ENCODE measurements at regions not wholly inside any gene's neighbourhood (a gene's known extent, or its start where the extent isn't known, plus 50 kb on each side); places are given as distances from the start of the nearest gene placed in this dataset.

- H3K9me3 ChIP-seq (ENCODE audit: insufficient read depth, low read depth, low read length): 0 out of 2 replicates have a peak, but pooled peaks cover 2% of the 10 kb centered on the region
- no peaks in the 10 kb centered on the region for H3F3A ChIP-seq (ENCODE audit: low read depth)
- H3K4me1 ChIP-seq (ENCODE audit: insufficient read depth, low read length, poor library complexity, severe bottlenecking): no peaks in the 10 kb centered on the region
- H4K20me1 ChIP-seq (ENCODE audit: insufficient read depth, low read length, poor library complexity, severe bottlenecking): no peaks in the 10 kb centered on the region
- TF ChIP-seq EZH2phosphoT487 (IDR thresholded peaks at IDR 0.05; ENCODE audit: borderline replicate concordance) (no peak), CTCF (conservative IDR thresholded peaks at IDR 0.05; ENCODE audit: low read length) (no peak)
- H3K27me3 ChIP-seq (ENCODE audit: insufficient read depth, low read length, poor library complexity, severe bottlenecking): no peaks in the 10 kb centered on the region
- no peak overlapping the region for H3K4me3 ChIP-seq (ENCODE audit: low read length, poor library complexity, severe bottlenecking)
- no peaks in the 10 kb centered on the region for H3K36me3 ChIP-seq (ENCODE audit: insufficient read depth, low read length)
- no peak overlapping the region for H3K9ac ChIP-seq (ENCODE audit: low read depth, low read length, poor library complexity, severe bottlenecking)
- no peak overlapping the region for H3K4me2 ChIP-seq (ENCODE audit: low read depth, low read length, poor library complexity, severe bottlenecking)
- H3K9me2 ChIP-seq (replicated peaks; ENCODE audit: low read depth, low read length): no peaks in the 10 kb centered on the region
- H2AFZ ChIP-seq (ENCODE audit: low read length): no peak overlapping the region
- H3K79me2 ChIP-seq (ENCODE audit: insufficient read depth, low read length): no peaks in the 10 kb centered on the region
Observed at GRCh38 chr12:115687094-115687493, 590.4 kb downstream of the MED13L start.

- TF ChIP-seq CTCF (conservative IDR thresholded peaks at IDR 0.05; ENCODE audit: low read length) (no peak), EZH2phosphoT487 (IDR thresholded peaks at IDR 0.05; ENCODE audit: borderline replicate concordance) (no peak)
Observed at GRCh38 chr12:115683240-115683780, 594.2 kb downstream of the MED13L start.

GRCh38 chr12:115680967-115681366 is 596.5 kb downstream of the MED13L start:
- no peak for TF ChIP-seq EZH2phosphoT487 (IDR thresholded peaks at IDR 0.05; ENCODE audit: borderline replicate concordance)
- no peak for TF ChIP-seq CTCF (conservative IDR thresholded peaks at IDR 0.05; ENCODE audit: low read length)
- Histone ChIP-seq H3K4me1 (ENCODE audit: insufficient read depth, low read length, poor library complexity, severe bottlenecking) (no peaks in the 10 kb centered on the region), H3K27me3 (ENCODE audit: insufficient read depth, low read length, poor library complexity, severe bottlenecking) (no peaks in the 10 kb centered on the region), H3K79me2 (ENCODE audit: insufficient read depth, low read length) (no peaks in the 10 kb centered on the region), H3K9me2 (replicated peaks; ENCODE audit: low read depth, low read length) (no peaks in the 10 kb centered on the region), H2AFZ (ENCODE audit: low read length) (no peak overlapping the region), H3F3A (ENCODE audit: low read depth) (no peaks in the 10 kb centered on the region), H3K36me3 (ENCODE audit: insufficient read depth, low read length) (no peaks in the 10 kb centered on the region), H4K20me1 (ENCODE audit: insufficient read depth, low read length, poor library complexity, severe bottlenecking) (no peaks in the 10 kb centered on the region), H3K4me2 (ENCODE audit: low read depth, low read length, poor library complexity, severe bottlenecking) (no peak overlapping the region), H3K4me3 (ENCODE audit: low read length, poor library complexity, severe bottlenecking) (no peak overlapping the region), H3K9ac (ENCODE audit: low read depth, low read length, poor library complexity, severe bottlenecking) (no peak overlapping the region), H3K9me3 (ENCODE audit: insufficient read depth, low read depth, low read length) (no peaks in the 10 kb centered on the region; the same call in 1 of the 2 replicates)

More at GRCh38 chr12:115683240-115683780, 594.2 kb downstream of the MED13L start:
- Histone ChIP-seq H3K36me3 (ENCODE audit: insufficient read depth, low read length) (no peaks in the 10 kb centered on the region), H3K9me2 (replicated peaks; ENCODE audit: low read depth, low read length) (no peaks in the 10 kb centered on the region), H3K4me3 (ENCODE audit: low read length, poor library complexity, severe bottlenecking) (no peak overlapping the region), H3K27me3 (ENCODE audit: insufficient read depth, low read length, poor library complexity, severe bottlenecking) (no peaks in the 10 kb centered on the region), H3K79me2 (ENCODE audit: insufficient read depth, low read length) (no peaks in the 10 kb centered on the region), H3K9ac (ENCODE audit: low read depth, low read length, poor library complexity, severe bottlenecking) (no peak overlapping the region), H2AFZ (ENCODE audit: low read length) (no peak overlapping the region), H3K4me2 (ENCODE audit: low read depth, low read length, poor library complexity, severe bottlenecking) (no peak overlapping the region), H3K9me3 (ENCODE audit: insufficient read depth, low read depth, low read length) (no peaks in the 10 kb centered on the region), H3K4me1 (ENCODE audit: insufficient read depth, low read length, poor library complexity, severe bottlenecking) (no peaks in the 10 kb centered on the region), H4K20me1 (ENCODE audit: insufficient read depth, low read length, poor library complexity, severe bottlenecking) (no peaks in the 10 kb centered on the region), H3F3A (ENCODE audit: low read depth) (no peaks in the 10 kb centered on the region)

Measured in Loucy (cell line).